Astrocyte (in vitro differentiated cells and primary cell): ENCODE measurements at regions not wholly inside any gene's neighbourhood (a gene's known extent, or its start where the extent isn't known, plus 50 kb on each side); places are given as distances from the start of the nearest gene placed in this dataset.

Source experiments
- EZH2 ChIP-seq: IDR thresholded peaks from 2 replicates; pipeline ENCODE4 v1.6.1; 2012; ENCODE audit warnings: mild to moderate bottlenecking, low read length, inconsistent platforms; ENCODE audit not compliant: insufficient read depth
- TF ChIP-seq, protein P1 (sequence below): IDR thresholded peaks from 2 replicates; pipeline ENCODE4 v1.5.1; 2011; ENCODE audit warnings: low read depth, mild to moderate bottlenecking, inconsistent platforms, low read length, moderate library complexity; ENCODE audit not compliant: insufficient read depth

DNA sequence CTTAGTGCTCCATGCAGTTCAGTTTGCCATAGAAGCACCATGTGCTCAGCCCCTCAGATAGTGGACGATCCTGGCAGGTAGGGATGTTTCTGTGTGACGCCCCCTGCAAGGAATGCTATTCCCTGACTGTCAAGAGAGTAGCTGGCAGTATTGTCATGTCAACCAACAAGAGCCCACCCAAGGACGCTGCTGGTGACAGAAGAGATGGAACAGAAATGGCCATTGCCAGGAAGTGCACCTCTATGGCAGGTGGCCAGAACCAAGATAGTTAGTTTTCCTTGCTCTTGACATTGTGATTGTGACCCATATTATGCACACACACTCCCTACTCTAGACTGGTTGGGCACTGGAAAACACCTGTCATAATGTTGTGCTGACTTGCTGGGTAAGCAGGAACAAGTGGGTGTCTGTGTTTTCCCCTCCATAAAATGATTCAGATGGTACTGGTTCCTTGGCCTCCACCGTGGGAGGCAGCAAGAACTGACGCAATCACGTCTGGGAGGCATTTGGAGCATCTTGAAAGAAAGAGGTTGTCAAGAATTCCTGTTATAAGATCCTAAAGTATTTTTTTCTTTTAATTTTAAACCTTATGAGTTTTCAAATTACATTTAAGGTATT, 507.9 kb downstream of the MID1IP1 start:
- TF ChIP-seq, protein P1, sequence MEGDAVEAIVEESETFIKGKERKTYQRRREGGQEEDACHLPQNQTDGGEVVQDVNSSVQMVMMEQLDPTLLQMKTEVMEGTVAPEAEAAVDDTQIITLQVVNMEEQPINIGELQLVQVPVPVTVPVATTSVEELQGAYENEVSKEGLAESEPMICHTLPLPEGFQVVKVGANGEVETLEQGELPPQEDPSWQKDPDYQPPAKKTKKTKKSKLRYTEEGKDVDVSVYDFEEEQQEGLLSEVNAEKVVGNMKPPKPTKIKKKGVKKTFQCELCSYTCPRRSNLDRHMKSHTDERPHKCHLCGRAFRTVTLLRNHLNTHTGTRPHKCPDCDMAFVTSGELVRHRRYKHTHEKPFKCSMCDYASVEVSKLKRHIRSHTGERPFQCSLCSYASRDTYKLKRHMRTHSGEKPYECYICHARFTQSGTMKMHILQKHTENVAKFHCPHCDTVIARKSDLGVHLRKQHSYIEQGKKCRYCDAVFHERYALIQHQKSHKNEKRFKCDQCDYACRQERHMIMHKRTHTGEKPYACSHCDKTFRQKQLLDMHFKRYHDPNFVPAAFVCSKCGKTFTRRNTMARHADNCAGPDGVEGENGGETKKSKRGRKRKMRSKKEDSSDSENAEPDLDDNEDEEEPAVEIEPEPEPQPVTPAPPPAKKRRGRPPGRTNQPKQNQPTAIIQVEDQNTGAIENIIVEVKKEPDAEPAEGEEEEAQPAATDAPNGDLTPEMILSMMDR = no peak
- TF ChIP-seq EZH2 = no peak
